ENCODE measurements at regions not wholly inside any gene's neighbourhood (a gene's known extent, or its start where the extent isn't known, plus 50 kb on each side); places are given as distances from the start of the nearest gene placed in this dataset.

GRCh38 chr14:97074456-97074855, 277.3 kb downstream of the VRK1 start:
- 50% methylated on average over 5 of the region's 6 CpGs for WGBS (ENCODE audit: low lambda C conversion rate)
- TF ChIP-seq MAZ (IDR thresholded peaks at IDR 0.05; ENCODE audit: borderline replicate concordance, low read depth, low read length) (no peak), MAZ (CRISPR knock-in tag; IDR thresholded peaks at IDR 0.05; ENCODE audit: low read depth) (no peak), KAT7 (CRISPR knock-in tag; IDR thresholded peaks at IDR 0.05; ENCODE audit: borderline replicate concordance) (no peak), ZFYVE20 (CRISPR knock-in tag; IDR thresholded peaks at IDR 0.05; ENCODE audit: borderline replicate concordance, low read depth) (no peak), RARG (CRISPR knock-in tag; IDR thresholded peaks at IDR 0.05; ENCODE audit: low read depth) (no peak), TFAP4 (IDR thresholded peaks at IDR 0.05; ENCODE audit: borderline replicate concordance, low read depth) (no peak), GLMP (CRISPR knock-in tag; IDR thresholded peaks at IDR 0.05; ENCODE audit: borderline replicate concordance) (no peak), RFXANK (CRISPR knock-in tag; IDR thresholded peaks at IDR 0.05) (no peak), TGIF2 (CRISPR knock-in tag; IDR thresholded peaks at IDR 0.05) (no peak), NCOA2 (CRISPR knock-in tag; IDR thresholded peaks at IDR 0.05) (no peak), ZNF670 (CRISPR knock-in tag; IDR thresholded peaks at IDR 0.05; ENCODE audit: borderline replicate concordance) (no peak), WIZ (CRISPR knock-in tag; IDR thresholded peaks at IDR 0.05) (no peak), ZNF800 (CRISPR knock-in tag; IDR thresholded peaks at IDR 0.05) (no peak), ZNF740 (CRISPR knock-in tag; IDR thresholded peaks at IDR 0.05) (no peak), POLR2A (IDR thresholded peaks at IDR 0.05; ENCODE audit: insufficient read depth in 1 of 2, low read depth in 2 of 2, low read length in 2 of 2) (no peak), SNRNP70 (IDR thresholded peaks at IDR 0.05; ENCODE audit: low read depth, low read length) (no peak), PHB2 (IDR thresholded peaks at IDR 0.05; ENCODE audit: partially characterized antibody) (no peak), ZNF567 (CRISPR knock-in tag; IDR thresholded peaks at IDR 0.05; ENCODE audit: borderline replicate concordance) (no peak), ZNF44 (CRISPR knock-in tag; IDR thresholded peaks at IDR 0.05) (no peak), ATF7-NPFF (CRISPR knock-in tag; IDR thresholded peaks at IDR 0.05; ENCODE audit: low read depth) (no peak)
- Histone ChIP-seq H3K4me2 (ENCODE audit: low read depth, low read length) (no peak overlapping the region), H3K9me3 (ENCODE audit: low read length) (no peaks in the 10 kb centered on the region), H3K36me3 (replicated peaks in 1 of 2; ENCODE audit: control insufficient read depth in 1 of 2, insufficient read depth in 2 of 2, low read length in 2 of 2) (no peaks in the 10 kb centered on the region), H2AFZ (ENCODE audit: low read length) (no peak overlapping the region), H3K9ac (ENCODE audit: insufficient read depth, low read depth, low read length) (no peak overlapping the region), H3K27me3 (ENCODE audit: control insufficient read depth in 1 of 2, insufficient read depth in 2 of 2, low read length in 2 of 2) (no peaks in the 10 kb centered on the region; a peak in 1 of 5 replicates), H3K27ac (ENCODE audit: extremely low read length, insufficient read depth, low read length) (no peak overlapping the region), H3K79me2 (ENCODE audit: insufficient read depth, low read length) (no peaks in the 10 kb centered on the region), H3K4me1 (ENCODE audit: insufficient read depth, low read length) (no peaks in the 10 kb centered on the region), H4K20me1 (ENCODE audit: insufficient read depth, low read length) (no peaks in the 10 kb centered on the region), H3K4me3 (replicated peaks in 1 of 3; ENCODE audit: insufficient read depth in 1 of 3, low read depth in 2 of 3, low read length in 3 of 3) (no peak overlapping the region)
- in situ Hi-C loops (cut with HindIII; ENCODE audit: extremely low pct_ligation_motif_present, low pct_unique_long_range_greater_than_20kb) (no loop called here), intact Hi-C loops (cut with micrococcal nuclease; ENCODE audit: unreplicated experiment) (no loop called here)
- ATAC-seq (no peak), FAIRE-seq (no peak), DNase-seq (ENCODE audit: low spot score) (no peak)
- no TSS peak for BruUV-seq (replicated peaks)
- POLR2A ChIA-PET: no interaction called here
- CTCF ChIA-PET (ENCODE audit: low intra/inter-chr PET ratio, low total read pairs): no interaction called here

Data from HepG2 (cell line).